H1 (cell line): ENCODE measurements at regions not wholly inside any gene's neighbourhood (a gene's known extent, or its start where the extent isn't known, plus 50 kb on each side); places are given as distances from the start of the nearest gene placed in this dataset.

Experiments
- CTCF ChIA-PET: fragments of 300-600 bp; sonication (Branson Sonifier 250); formaldehyde crosslinking; loops from one replicate; lab custom pipeline; 2021; ENCODE audit not compliant: partially characterized antibody; lab: Charles Lee
- POLR2A ChIA-PET: fragments of 300-600 bp; sonication (Branson Sonifier 250); formaldehyde crosslinking; loops from one replicate; lab custom pipeline; 2021; ENCODE audit warnings: inconsistent platforms; ENCODE audit not compliant: partially characterized antibody; lab: Charles Lee
- DNase-seq, 2 experiments: peaks; one replicate each; pipeline versions ENCODE4 v3.0.0 to v3.0.0-alpha.2; 2010 to 2022; ENCODE audit warnings: low spot score in 2 of 2, low read depth in 1 of 2, mixed read lengths in 1 of 2
- FAIRE-seq: peaks from 2 replicates; lab custom pipeline; 2011; peaks lifted over from hg19 to GRCh38; lab: Jason Lieb, UNC
- H2AFZ ChIP-seq: 2 replicates; pipeline ENCODE4 v1.8.1; 2012; ENCODE audit warnings: low read length, inconsistent platforms
- H2AK5ac ChIP-seq: 2 replicates; pipeline ENCODE4 v1.6.1; 2013; ENCODE audit warnings: low read depth, low read length
- H2BK120ac ChIP-seq: replicated peaks from 2 replicates; pipeline ENCODE3; 2013; ENCODE audit warnings: low read depth, low read length, inconsistent platforms
- H2BK12ac ChIP-seq: 2 replicates; pipeline ENCODE4 v1.6.1; 2013; ENCODE audit warnings: low read depth, low read length
- H2BK15ac ChIP-seq: 2 replicates; pipeline ENCODE4 v1.6.1; 2013; ENCODE audit warnings: low read length
- H2BK20ac ChIP-seq: 2 replicates; pipeline ENCODE4 v1.6.1; 2013; ENCODE audit warnings: low read length
- H2BK5ac ChIP-seq: 2 replicates; pipeline ENCODE4 v1.6.1; 2013; ENCODE audit warnings: low read depth, low read length
- H3K14ac ChIP-seq: 2 replicates; pipeline ENCODE4 v1.6.1; 2013; ENCODE audit warnings: inconsistent platforms; ENCODE audit not compliant: insufficient read length
- H3K18ac ChIP-seq: 2 replicates; pipeline ENCODE4 v1.6.1; 2013; ENCODE audit warnings: low read length; ENCODE audit errors: extremely low read depth
- H3K23ac ChIP-seq: 2 replicates; pipeline ENCODE4 v1.6.1; 2013; ENCODE audit warnings: inconsistent platforms; ENCODE audit not compliant: insufficient read length
- H3K23me2 ChIP-seq: 2 replicates; pipeline ENCODE4 v1.6.1; 2013; ENCODE audit warnings: low read depth, low read length
- H3K27ac ChIP-seq: 2 replicates; pipeline ENCODE4 v1.6.1; 2011; ENCODE audit warnings: low read depth, low read length, inconsistent platforms
- H3K27me3 ChIP-seq, 4 experiments: replicated peaks in 1 of 4; 1 replicate in 1 of 4; 2 replicates in 3 of 4; pipeline versions ENCODE4 v1.6.1 to v1.8.1; 2011 to 2013; ENCODE audit warnings: low read length in 3 of 4, mild to moderate bottlenecking in 3 of 4, inconsistent platforms in 2 of 4, mixed read lengths in 2 of 4, moderate library complexity in 1 of 4; ENCODE audit not compliant: control insufficient read depth in 3 of 4, insufficient read depth in 3 of 4; ENCODE audit errors: extremely low read depth in 1 of 4
- H3K36me3 ChIP-seq, 4 experiments: 2 replicates each; pipeline versions ENCODE4 v1.6.1 to v1.8.1; 2011 to 2013; ENCODE audit warnings: mild to moderate bottlenecking in 4 of 4, low read length in 3 of 4, moderate library complexity in 2 of 4, control low read depth in 1 of 4, inconsistent platforms in 1 of 4; ENCODE audit not compliant: insufficient read depth in 4 of 4, control insufficient read depth in 2 of 4
- H3K4ac ChIP-seq: replicated peaks from 2 replicates; pipeline ENCODE3; 2013; ENCODE audit warnings: low read length, low read depth, mixed read lengths, inconsistent platforms; ENCODE audit not compliant: insufficient read length
- H3K4me1 ChIP-seq, 4 experiments: replicated peaks in 1 of 4; 1 replicate in 1 of 4; 2 replicates in 3 of 4; pipeline versions ENCODE4 v1.6.1 to v1.8.1; 2011 to 2013; ENCODE audit warnings: low read length in 3 of 4, inconsistent platforms in 2 of 4, mixed read lengths in 1 of 4; ENCODE audit not compliant: insufficient read depth in 4 of 4, control insufficient read depth in 3 of 4
- H3K4me2 ChIP-seq, 2 experiments: 2 replicates each; pipeline versions ENCODE4 v1.6.1 to v1.8.1; 2011 to 2013; ENCODE audit warnings: low read depth in 2 of 2, low read length in 2 of 2, control low read depth in 1 of 2, inconsistent platforms in 1 of 2, mild to moderate bottlenecking in 1 of 2; ENCODE audit not compliant: insufficient read depth in 1 of 2
- H3K4me3 ChIP-seq, 4 experiments: fragments of 200-600, 300-600 bp in 1 of 4; sonication (generic), shearing (Covaris generic), sonication (Bioruptor Twin) in 1 of 4; 2 replicates each; pipeline versions ENCODE4 v1.5.1 to v1.8.1; 2011 to 2016; ENCODE audit warnings: low read length in 4 of 4, low read depth in 3 of 4, control low read depth in 2 of 4, inconsistent platforms in 2 of 4, mild to moderate bottlenecking in 2 of 4, mixed read lengths in 1 of 4, moderate library complexity in 1 of 4; ENCODE audit not compliant: insufficient read depth in 2 of 4; ENCODE audit errors: extremely low read depth in 1 of 4
- H3K56ac ChIP-seq: replicated peaks from 2 replicates; pipeline ENCODE3; 2013; ENCODE audit warnings: low read depth, mild to moderate bottlenecking, mixed read lengths, low read length, inconsistent platforms; ENCODE audit not compliant: insufficient read length
- H3K79me1 ChIP-seq: 2 replicates; pipeline ENCODE4 v1.6.1; 2013; ENCODE audit warnings: low read depth, low read length, control low read depth
- H3K79me2 ChIP-seq, 2 experiments: 2 replicates each; pipeline versions ENCODE4 v1.6.1 to v1.8.1; 2012 to 2013; ENCODE audit warnings: low read length in 2 of 2, mild to moderate bottlenecking in 2 of 2, inconsistent platforms in 1 of 2; ENCODE audit not compliant: insufficient read depth in 2 of 2, control insufficient read depth in 1 of 2
- H3K9ac ChIP-seq, 4 experiments: replicated peaks in 1 of 4; 1 replicate in 1 of 4; 2 replicates in 3 of 4; pipeline versions ENCODE4 v1.6.1 to v1.8.1; 2011 to 2013; ENCODE audit warnings: low read depth in 3 of 4, low read length in 3 of 4, control low read depth in 2 of 4, mild to moderate bottlenecking in 2 of 4, moderate library complexity in 2 of 4, inconsistent platforms in 1 of 4; ENCODE audit errors: extremely low read depth in 1 of 4
- H3K9me3 ChIP-seq, 2 experiments: 2 replicates each; pipeline versions ENCODE4 v1.6.1 to v1.8.1; 2012 to 2013; ENCODE audit warnings: mild to moderate bottlenecking in 2 of 2, moderate library complexity in 2 of 2, control low read depth in 1 of 2, inconsistent platforms in 1 of 2, low read depth in 1 of 2, low read length in 1 of 2, mixed read lengths in 1 of 2; ENCODE audit not compliant: insufficient read depth in 2 of 2
- H4K20me1 ChIP-seq, 2 experiments: replicated peaks in 1 of 2; 2 replicates each; pipeline versions ENCODE3 to v1.8.1; 2011 to 2013; ENCODE audit warnings: inconsistent platforms in 2 of 2, low read length in 2 of 2, mild to moderate bottlenecking in 1 of 2; ENCODE audit not compliant: insufficient read depth in 2 of 2, control insufficient read depth in 1 of 2
- H4K5ac ChIP-seq: 2 replicates; pipeline ENCODE4 v1.6.1; 2013; ENCODE audit warnings: low read length, low read depth, mixed read lengths, inconsistent platforms; ENCODE audit not compliant: insufficient read length
- H4K8ac ChIP-seq: 2 replicates; pipeline ENCODE4 v1.8.0; 2013; ENCODE audit warnings: mild to moderate bottlenecking, moderate library complexity, low read length, inconsistent platforms; ENCODE audit not compliant: insufficient read depth; ENCODE audit errors: extremely low read depth
- H4K91ac ChIP-seq: replicated peaks from 2 replicates; pipeline ENCODE3; 2013; ENCODE audit warnings: low read length, mixed read lengths, inconsistent platforms; ENCODE audit not compliant: insufficient read length
- CEBPB ChIP-seq: IDR thresholded peaks from 2 replicates; pipeline ENCODE4 v1.6.1; 2012; ENCODE audit warnings: low read depth, low read length
- NRF1 ChIP-seq: IDR thresholded peaks from 2 replicates; pipeline ENCODE4 v1.6.1; 2011; ENCODE audit warnings: mild to moderate bottlenecking, low read depth, low read length, improper control_type of control experiment
- PHF8 ChIP-seq: fragments of 200-600 bp; sonication (generic); conservative IDR thresholded peaks from 2 replicates; pipeline ENCODE4 v1.7.1; 2012; ENCODE audit warnings: low read depth, mild to moderate bottlenecking, inconsistent platforms, low read length, moderate library complexity
- POLR2AphosphoS5 ChIP-seq: IDR thresholded peaks from 2 replicates; pipeline ENCODE4 v1.6.1; 2011; ENCODE audit warnings: low read depth, low read length
- RAD21 ChIP-seq, 2 experiments: IDR thresholded peaks in 1 of 2; conservative IDR thresholded peaks in 1 of 2; 2 replicates each; pipeline ENCODE4 v1.6.1; 2011; ENCODE audit warnings: low read depth in 2 of 2, low read length in 2 of 2, improper control_type of control experiment in 1 of 2, inconsistent platforms in 1 of 2, mild to moderate bottlenecking in 1 of 2, moderate library complexity in 1 of 2
- SIRT6 ChIP-seq: IDR thresholded peaks from one replicate; pipeline ENCODE4 v1.7.1; 2012; ENCODE audit warnings: low read length, inconsistent platforms
- SIX5 ChIP-seq: IDR thresholded peaks from 2 replicates; pipeline ENCODE4 v1.6.1; 2011; ENCODE audit warnings: mild to moderate bottlenecking, low read depth, low read length
- SP4 ChIP-seq: IDR thresholded peaks from 2 replicates; pipeline ENCODE4 v1.6.1; 2012; ENCODE audit warnings: low read length, inconsistent platforms
- TCF12 ChIP-seq: IDR thresholded peaks from 2 replicates; pipeline ENCODE4 v1.6.1; 2011; ENCODE audit warnings: low read depth, mild to moderate bottlenecking, low read length
- WGBS, 2 experiments: shearing (Covaris generic) in 1 of 2; methylation state at CpG; one replicate each; pipeline versions ENCODE4 v1.1.6 to v1.1.7; 2013 to 2015; ENCODE audit warnings: low lambda C conversion rate in 2 of 2, mixed read lengths in 2 of 2, inconsistent platforms in 1 of 2, low coverage in 1 of 2, missing lambda C conversion rate in 1 of 2; ENCODE audit not compliant: insufficient replicate concordance in 2 of 2, insufficient coverage in 1 of 2, insufficient read length in 1 of 2; ENCODE audit errors: extremely low coverage in 1 of 2, missing lambda C conversion rate in 1 of 2; 5-methylcytosine and 5-hydroxymethylcytosine counted together

DNA sequence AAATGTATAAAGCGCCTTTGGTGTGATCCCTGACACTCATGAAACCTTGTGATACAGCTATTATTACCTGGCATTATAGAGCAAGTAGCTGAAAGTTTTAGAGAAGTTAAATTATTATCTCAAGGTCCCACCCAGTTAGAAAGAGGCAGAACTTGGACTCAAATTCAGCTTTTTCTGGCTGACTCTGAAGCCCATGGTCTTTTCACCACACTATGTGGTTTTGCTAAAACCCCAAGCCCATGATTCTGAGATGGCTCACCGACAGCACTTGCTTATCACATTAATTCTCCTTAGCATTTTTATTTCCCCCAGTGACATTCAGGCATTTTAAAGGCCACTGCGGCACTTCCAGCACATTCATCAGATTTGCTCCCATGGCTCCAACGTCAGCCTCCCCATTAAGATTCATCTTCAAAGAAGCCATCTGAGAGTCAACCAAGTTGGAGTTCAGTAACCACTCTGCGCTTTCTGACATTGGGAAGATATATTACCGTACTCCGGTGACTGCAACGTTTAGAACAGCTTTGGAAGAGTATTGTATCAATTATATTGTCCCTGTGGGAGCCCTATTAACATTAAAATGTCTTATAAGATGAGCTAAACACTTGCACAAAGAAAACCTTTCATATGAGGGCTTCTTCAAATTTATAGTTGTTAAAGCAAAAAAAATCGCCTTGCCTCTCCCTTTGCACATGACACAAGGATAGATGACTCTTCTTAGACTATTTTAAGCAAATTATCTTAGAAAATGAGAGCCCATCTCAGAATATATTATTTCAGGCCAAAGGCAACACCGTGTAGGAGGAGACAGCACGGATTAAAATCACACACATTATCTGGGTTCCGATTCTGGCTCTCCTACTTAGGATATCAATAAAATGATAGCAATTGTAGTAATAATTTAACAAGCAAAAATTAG lies 638.1 kb downstream of the ACTL7B start:
- no peak overlapping the region for H2AFZ ChIP-seq
- H3K79me1 ChIP-seq, result no peaks in the 10 kb centered on the region
- H4K91ac ChIP-seq, result no peak overlapping the region
- H3K23ac ChIP-seq, result no peak overlapping the region
- WGBS, 2 experiments, result 94% methylated on average over 12 of the region's 12 CpGs; no CpG with 5 or more reads in 1 of the 2 experiments
- no peak overlapping the region for H2BK15ac ChIP-seq
- no peak overlapping the region for H3K4ac ChIP-seq
- no peaks in the 10 kb centered on the region for H3K9me3 ChIP-seq
- no peak overlapping the region for H2BK120ac ChIP-seq
- ChIA-PET CTCF (interaction anchor here (1.0 kb wide), 1 partner anchor 66 kb away, joined by 3 read pairs; no protein-coding TSS in a partner anchor), POLR2A (no interaction called here)
- no peak overlapping the region for H3K9ac ChIP-seq
- no peaks in the 10 kb centered on the region for H3K36me3 ChIP-seq
- H3K4me3 ChIP-seq, result no peak overlapping the region
- H3K18ac ChIP-seq, result no peak overlapping the region
- H3K27ac ChIP-seq, result no peak overlapping the region
- H3K56ac ChIP-seq, result no peak overlapping the region
- H2BK5ac ChIP-seq, result no peak overlapping the region
- no peaks in the 10 kb centered on the region for H3K4me1 ChIP-seq
- H3K4me2 ChIP-seq, result no peak overlapping the region
- H3K27me3 ChIP-seq, result no peaks in the 10 kb centered on the region
- H2BK20ac ChIP-seq, result no peak overlapping the region
- DNase-seq, result no peak
- no peak overlapping the region for H2BK12ac ChIP-seq
- H4K8ac ChIP-seq, result no peak overlapping the region
- FAIRE-seq, result no peak
- no peaks in the 10 kb centered on the region for H3K79me2 ChIP-seq
- no peaks in the 10 kb centered on the region for H4K20me1 ChIP-seq
- H3K23me2 ChIP-seq, result no peaks in the 10 kb centered on the region
- H2AK5ac ChIP-seq, result no peak overlapping the region
- no peak overlapping the region for H3K14ac ChIP-seq
- H4K5ac ChIP-seq, result no peak overlapping the region
- TF ChIP-seq PHF8 (no peak), RAD21 (IDR thresholded peaks at IDR 0.05 in 1 of 2, conservative IDR thresholded peaks at IDR 0.05 in 1 of 2; ENCODE audit: low read depth in 2 of 2, low read length in 2 of 2) (no peak), SIRT6 (no peak), SP4 (no peak), NRF1 (no peak), TCF12 (no peak), CEBPB (no peak), POLR2AphosphoS5 (no peak), SIX5 (no peak)
